WTC11 (cell line): ENCODE measurements at regions not wholly inside any gene's neighbourhood (a gene's known extent, or its start where the extent isn't known, plus 50 kb on each side); places are given as distances from the start of the nearest gene placed in this dataset.

Experiments
- ATAC-seq: fragments of 200-7000 bp; cut with Tn5 transposase; 2 replicates; pipeline ENCODE4 v1.10.0; 2021; ENCODE audit warnings: mild to moderate bottlenecking, moderate library complexity
- CTCF ChIA-PET: fragments of 300-600 bp; sonication (Branson Sonifier 250); formaldehyde crosslinking; loops from one replicate; lab custom pipeline; 2021; ENCODE audit warnings: antibody characterized with exemption; lab: Charles Lee
- POLR2A ChIA-PET: fragments of 350-600 bp; sonication (Branson Sonifier 250); formaldehyde crosslinking; loops from one replicate; lab custom pipeline; 2021; ENCODE audit warnings: antibody characterized with exemption; lab: Charles Lee
- DNase-seq: peaks from one replicate; pipeline ENCODE4 v3.0.0; 2021; ENCODE audit warnings: low spot score
- H3K27ac Mint-ChIP-seq: 2 replicates; pipeline ENCODE4 v1.8.0; 2021; ENCODE audit warnings: mixed read lengths
- H3K27me3 Mint-ChIP-seq: 2 replicates; pipeline ENCODE4 v1.8.0; 2021; ENCODE audit warnings: low read depth, mild to moderate bottlenecking, moderate library complexity, mixed read lengths
- H3K36me3 Mint-ChIP-seq: 2 replicates; pipeline ENCODE4 v1.8.0; 2021; ENCODE audit warnings: mixed read lengths
- H3K4me1 Mint-ChIP-seq: 2 replicates; pipeline ENCODE4 v1.8.0; 2022; ENCODE audit warnings: mixed read lengths
- H3K4me3 Mint-ChIP-seq: 2 replicates; pipeline ENCODE4 v1.8.0; 2021; ENCODE audit warnings: mild to moderate bottlenecking, moderate library complexity, mixed read lengths
- H3K9me3 Mint-ChIP-seq: 2 replicates; pipeline ENCODE4 v1.8.0; 2021; ENCODE audit warnings: mixed read lengths
- CREB1 ChIP-seq: sonication (generic); formaldehyde crosslinking; IDR thresholded peaks from 2 replicates; pipeline ENCODE4 v1.8.0; 2023; ENCODE audit warnings: mild to moderate bottlenecking, missing genetic modification reagents
- FOXK1 ChIP-seq: sonication (generic); formaldehyde crosslinking; IDR thresholded peaks from 2 replicates; pipeline ENCODE4 v1.8.0; 2022; ENCODE audit warnings: mild to moderate bottlenecking, moderate library complexity, missing genetic modification reagents
- FOXP1 ChIP-seq: sonication (generic); formaldehyde crosslinking; IDR thresholded peaks from 2 replicates; pipeline ENCODE4 v1.8.0; 2022; ENCODE audit warnings: missing genetic modification reagents, mild to moderate bottlenecking, moderate library complexity, borderline replicate concordance
- GABPB1 ChIP-seq: sonication (generic); formaldehyde crosslinking; IDR thresholded peaks from 2 replicates; pipeline ENCODE4 v1.8.1; 2023; ENCODE audit warnings: mild to moderate bottlenecking, missing genetic modification reagents
- GRHL2 ChIP-seq: fragments of 250-450 bp; sonication (Bioruptor Pico); IDR thresholded peaks from 2 replicates; pipeline ENCODE4 v1.8.0; 2022; ENCODE audit warnings: mild to moderate bottlenecking, moderate library complexity; ENCODE audit not compliant: insufficient replicate concordance, severe bottlenecking
- GTF2I ChIP-seq: fragments of 250-450 bp; sonication (Bioruptor Pico); conservative IDR thresholded peaks from 2 replicates; pipeline ENCODE4 v1.4.0; 2021; ENCODE audit warnings: mild to moderate bottlenecking
- MYBL2 ChIP-seq: sonication (generic); formaldehyde crosslinking; IDR thresholded peaks from 2 replicates; pipeline ENCODE4 v1.8.1; 2023; ENCODE audit warnings: mild to moderate bottlenecking, moderate library complexity, missing genetic modification reagents
- NFATC4 ChIP-seq: fragments of 250-450 bp; sonication (Bioruptor Pico); IDR thresholded peaks from 2 replicates; pipeline ENCODE4 v1.9.0; 2021; ENCODE audit warnings: mild to moderate bottlenecking
- NR2C2 ChIP-seq: sonication (generic); formaldehyde crosslinking; IDR thresholded peaks from 2 replicates; pipeline ENCODE4 v1.8.0; 2022; ENCODE audit warnings: mild to moderate bottlenecking, missing genetic modification reagents
- RELA ChIP-seq: sonication (generic); formaldehyde crosslinking; IDR thresholded peaks from 2 replicates; pipeline ENCODE4 v1.8.1; 2022; ENCODE audit warnings: missing genetic modification reagents, mild to moderate bottlenecking, borderline replicate concordance
- SMAD4 ChIP-seq: sonication (generic); formaldehyde crosslinking; IDR thresholded peaks from 2 replicates; pipeline ENCODE4 v1.8.0; 2022; ENCODE audit warnings: mild to moderate bottlenecking, missing genetic modification reagents
- ZNF138 ChIP-seq: sonication (generic); formaldehyde crosslinking; conservative IDR thresholded peaks from 2 replicates; pipeline ENCODE4 v1.8.1; 2022; ENCODE audit warnings: mild to moderate bottlenecking, moderate library complexity, missing genetic modification reagents
- ZNF263 ChIP-seq: sonication (generic); formaldehyde crosslinking; IDR thresholded peaks from 2 replicates; pipeline ENCODE4 v1.8.1; 2022; ENCODE audit warnings: low read depth, mild to moderate bottlenecking, moderate library complexity, missing genetic modification reagents
- TF ChIP-seq, protein P1 (sequence below): sonication (generic); formaldehyde crosslinking; IDR thresholded peaks from 2 replicates; pipeline ENCODE4 v1.8.0; 2022; ENCODE audit warnings: mild to moderate bottlenecking, missing genetic modification reagents
- TF ChIP-seq, protein P2 (sequence below): fragments of 250-450 bp; sonication (Bioruptor Pico); IDR thresholded peaks from 2 replicates; pipeline ENCODE4 v2.1.2; 2022; ENCODE audit warnings: mild to moderate bottlenecking, moderate library complexity
- TF ChIP-seq, protein P3 (sequence below): sonication (generic); formaldehyde crosslinking; IDR thresholded peaks from 2 replicates; pipeline ENCODE4 v1.8.1; 2023; ENCODE audit warnings: mild to moderate bottlenecking, missing genetic modification reagents, borderline replicate concordance
- TF ChIP-seq, protein P4 (sequence below): sonication (generic); formaldehyde crosslinking; IDR thresholded peaks from 2 replicates; pipeline ENCODE4 v1.8.1; 2022; ENCODE audit warnings: mild to moderate bottlenecking, moderate library complexity, missing genetic modification reagents
- TF ChIP-seq, protein P5 (sequence below): fragments of 250-450 bp; sonication (Bioruptor Pico); IDR thresholded peaks from 2 replicates; pipeline ENCODE4 v1.9.0; 2021; ENCODE audit warnings: mild to moderate bottlenecking
- TF ChIP-seq, protein P6 (sequence below): fragments of 250-450 bp; sonication (Bioruptor Pico); conservative IDR thresholded peaks from 2 replicates; pipeline ENCODE4 v1.9.0; 2021; ENCODE audit warnings: mild to moderate bottlenecking
- TF ChIP-seq, protein P7 (sequence below): fragments of 250-450 bp; sonication (Bioruptor Pico); IDR thresholded peaks from 2 replicates; pipeline ENCODE4 v1.9.0; 2021; ENCODE audit warnings: mild to moderate bottlenecking

DNA sequence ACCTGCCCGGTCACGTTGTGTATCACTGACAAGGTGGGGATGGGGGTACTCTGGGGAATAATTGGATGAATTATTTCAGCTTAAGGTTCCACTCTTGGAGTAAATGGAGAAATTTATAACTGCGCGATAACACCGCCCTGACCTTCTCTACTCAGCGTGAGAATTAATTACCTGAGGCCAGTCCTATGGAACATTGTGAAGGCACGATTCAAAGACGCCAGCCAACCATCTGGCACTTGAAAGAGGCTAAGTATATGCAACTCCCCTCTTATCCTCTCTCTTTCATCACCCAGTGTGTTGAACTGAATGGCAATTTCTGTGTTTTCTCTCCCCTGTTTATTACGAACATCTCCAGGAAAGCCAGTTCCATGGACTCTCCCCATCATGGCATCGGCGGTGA lies 235.5 kb upstream of the TUT7 start:
- ATAC-seq (no peak), DNase-seq (no peak)
- Mint-ChIP-seq H3K4me3 (no peak overlapping the region), H3K27ac (no peak overlapping the region), H3K9me3 (no peaks in the 10 kb centered on the region), H3K27me3 (peaks cover 3% of the 10 kb centered on the region; the same call in 1 of the 2 replicates), H3K4me1 (peaks cover 2% of the 10 kb centered on the region; the same call in 1 of the 2 replicates), H3K36me3 (no peaks in the 10 kb centered on the region)
- ChIA-PET POLR2A (no interaction called here), CTCF (interaction anchor here (0.5 to 1.5 kb wide), 8 partner anchors 8 to 358 kb away, joined by 3 to 6 read pairs (median 4); partner anchors contain the start of gene GAS1)
- TF ChIP-seq FOXK1 (CRISPR knock-in tag) (no peak), GRHL2 (CRISPR knock-in tag) (no peak), FOXP1 (CRISPR knock-in tag) (no peak), SMAD4 (CRISPR knock-in tag) (no peak), CREB1 (no peak), ZNF263 (CRISPR knock-in tag) (no peak), NFATC4 (no peak), NR2C2 (no peak), ZNF138 (CRISPR knock-in tag) (no peak), RELA (CRISPR knock-in tag) (no peak), GABPB1 (CRISPR knock-in tag) (no peak), MYBL2 (CRISPR knock-in tag) (no peak), GTF2I (CRISPR knock-in tag) (no peak)
- TF ChIP-seq, protein P1, sequence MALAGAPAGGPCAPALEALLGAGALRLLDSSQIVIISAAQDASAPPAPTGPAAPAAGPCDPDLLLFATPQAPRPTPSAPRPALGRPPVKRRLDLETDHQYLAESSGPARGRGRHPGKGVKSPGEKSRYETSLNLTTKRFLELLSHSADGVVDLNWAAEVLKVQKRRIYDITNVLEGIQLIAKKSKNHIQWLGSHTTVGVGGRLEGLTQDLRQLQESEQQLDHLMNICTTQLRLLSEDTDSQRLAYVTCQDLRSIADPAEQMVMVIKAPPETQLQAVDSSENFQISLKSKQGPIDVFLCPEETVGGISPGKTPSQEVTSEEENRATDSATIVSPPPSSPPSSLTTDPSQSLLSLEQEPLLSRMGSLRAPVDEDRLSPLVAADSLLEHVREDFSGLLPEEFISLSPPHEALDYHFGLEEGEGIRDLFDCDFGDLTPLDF = no peak
- TF ChIP-seq, protein P2, sequence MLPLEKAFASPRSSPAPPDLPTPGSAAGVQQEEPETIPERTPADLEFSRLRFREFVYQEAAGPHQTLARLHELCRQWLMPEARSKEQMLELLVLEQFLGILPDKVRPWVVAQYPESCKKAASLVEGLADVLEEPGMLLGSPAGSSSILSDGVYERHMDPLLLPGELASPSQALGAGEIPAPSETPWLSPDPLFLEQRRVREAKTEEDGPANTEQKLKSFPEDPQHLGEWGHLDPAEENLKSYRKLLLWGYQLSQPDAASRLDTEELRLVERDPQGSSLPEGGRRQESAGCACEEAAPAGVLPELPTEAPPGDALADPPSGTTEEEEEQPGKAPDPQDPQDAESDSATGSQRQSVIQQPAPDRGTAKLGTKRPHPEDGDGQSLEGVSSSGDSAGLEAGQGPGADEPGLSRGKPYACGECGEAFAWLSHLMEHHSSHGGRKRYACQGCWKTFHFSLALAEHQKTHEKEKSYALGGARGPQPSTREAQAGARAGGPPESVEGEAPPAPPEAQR (CRISPR knock-in tag) = no peak
- TF ChIP-seq, protein P3, sequence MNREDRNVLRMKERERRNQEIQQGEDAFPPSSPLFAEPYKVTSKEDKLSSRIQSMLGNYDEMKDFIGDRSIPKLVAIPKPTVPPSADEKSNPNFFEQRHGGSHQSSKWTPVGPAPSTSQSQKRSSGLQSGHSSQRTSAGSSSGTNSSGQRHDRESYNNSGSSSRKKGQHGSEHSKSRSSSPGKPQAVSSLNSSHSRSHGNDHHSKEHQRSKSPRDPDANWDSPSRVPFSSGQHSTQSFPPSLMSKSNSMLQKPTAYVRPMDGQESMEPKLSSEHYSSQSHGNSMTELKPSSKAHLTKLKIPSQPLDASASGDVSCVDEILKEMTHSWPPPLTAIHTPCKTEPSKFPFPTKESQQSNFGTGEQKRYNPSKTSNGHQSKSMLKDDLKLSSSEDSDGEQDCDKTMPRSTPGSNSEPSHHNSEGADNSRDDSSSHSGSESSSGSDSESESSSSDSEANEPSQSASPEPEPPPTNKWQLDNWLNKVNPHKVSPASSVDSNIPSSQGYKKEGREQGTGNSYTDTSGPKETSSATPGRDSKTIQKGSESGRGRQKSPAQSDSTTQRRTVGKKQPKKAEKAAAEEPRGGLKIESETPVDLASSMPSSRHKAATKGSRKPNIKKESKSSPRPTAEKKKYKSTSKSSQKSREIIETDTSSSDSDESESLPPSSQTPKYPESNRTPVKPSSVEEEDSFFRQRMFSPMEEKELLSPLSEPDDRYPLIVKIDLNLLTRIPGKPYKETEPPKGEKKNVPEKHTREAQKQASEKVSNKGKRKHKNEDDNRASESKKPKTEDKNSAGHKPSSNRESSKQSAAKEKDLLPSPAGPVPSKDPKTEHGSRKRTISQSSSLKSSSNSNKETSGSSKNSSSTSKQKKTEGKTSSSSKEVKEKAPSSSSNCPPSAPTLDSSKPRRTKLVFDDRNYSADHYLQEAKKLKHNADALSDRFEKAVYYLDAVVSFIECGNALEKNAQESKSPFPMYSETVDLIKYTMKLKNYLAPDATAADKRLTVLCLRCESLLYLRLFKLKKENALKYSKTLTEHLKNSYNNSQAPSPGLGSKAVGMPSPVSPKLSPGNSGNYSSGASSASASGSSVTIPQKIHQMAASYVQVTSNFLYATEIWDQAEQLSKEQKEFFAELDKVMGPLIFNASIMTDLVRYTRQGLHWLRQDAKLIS = no peak
- TF ChIP-seq, protein P4, sequence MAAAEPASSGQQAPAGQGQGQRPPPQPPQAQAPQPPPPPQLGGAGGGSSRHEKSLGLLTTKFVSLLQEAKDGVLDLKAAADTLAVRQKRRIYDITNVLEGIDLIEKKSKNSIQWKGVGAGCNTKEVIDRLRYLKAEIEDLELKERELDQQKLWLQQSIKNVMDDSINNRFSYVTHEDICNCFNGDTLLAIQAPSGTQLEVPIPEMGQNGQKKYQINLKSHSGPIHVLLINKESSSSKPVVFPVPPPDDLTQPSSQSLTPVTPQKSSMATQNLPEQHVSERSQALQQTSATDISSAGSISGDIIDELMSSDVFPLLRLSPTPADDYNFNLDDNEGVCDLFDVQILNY (CRISPR knock-in tag) = no peak
- TF ChIP-seq, protein P5, sequence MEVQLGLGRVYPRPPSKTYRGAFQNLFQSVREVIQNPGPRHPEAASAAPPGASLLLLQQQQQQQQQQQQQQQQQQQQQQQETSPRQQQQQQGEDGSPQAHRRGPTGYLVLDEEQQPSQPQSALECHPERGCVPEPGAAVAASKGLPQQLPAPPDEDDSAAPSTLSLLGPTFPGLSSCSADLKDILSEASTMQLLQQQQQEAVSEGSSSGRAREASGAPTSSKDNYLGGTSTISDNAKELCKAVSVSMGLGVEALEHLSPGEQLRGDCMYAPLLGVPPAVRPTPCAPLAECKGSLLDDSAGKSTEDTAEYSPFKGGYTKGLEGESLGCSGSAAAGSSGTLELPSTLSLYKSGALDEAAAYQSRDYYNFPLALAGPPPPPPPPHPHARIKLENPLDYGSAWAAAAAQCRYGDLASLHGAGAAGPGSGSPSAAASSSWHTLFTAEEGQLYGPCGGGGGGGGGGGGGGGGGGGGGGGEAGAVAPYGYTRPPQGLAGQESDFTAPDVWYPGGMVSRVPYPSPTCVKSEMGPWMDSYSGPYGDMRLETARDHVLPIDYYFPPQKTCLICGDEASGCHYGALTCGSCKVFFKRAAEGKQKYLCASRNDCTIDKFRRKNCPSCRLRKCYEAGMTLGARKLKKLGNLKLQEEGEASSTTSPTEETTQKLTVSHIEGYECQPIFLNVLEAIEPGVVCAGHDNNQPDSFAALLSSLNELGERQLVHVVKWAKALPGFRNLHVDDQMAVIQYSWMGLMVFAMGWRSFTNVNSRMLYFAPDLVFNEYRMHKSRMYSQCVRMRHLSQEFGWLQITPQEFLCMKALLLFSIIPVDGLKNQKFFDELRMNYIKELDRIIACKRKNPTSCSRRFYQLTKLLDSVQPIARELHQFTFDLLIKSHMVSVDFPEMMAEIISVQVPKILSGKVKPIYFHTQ (CRISPR knock-in tag) = no peak
- TF ChIP-seq, protein P6, sequence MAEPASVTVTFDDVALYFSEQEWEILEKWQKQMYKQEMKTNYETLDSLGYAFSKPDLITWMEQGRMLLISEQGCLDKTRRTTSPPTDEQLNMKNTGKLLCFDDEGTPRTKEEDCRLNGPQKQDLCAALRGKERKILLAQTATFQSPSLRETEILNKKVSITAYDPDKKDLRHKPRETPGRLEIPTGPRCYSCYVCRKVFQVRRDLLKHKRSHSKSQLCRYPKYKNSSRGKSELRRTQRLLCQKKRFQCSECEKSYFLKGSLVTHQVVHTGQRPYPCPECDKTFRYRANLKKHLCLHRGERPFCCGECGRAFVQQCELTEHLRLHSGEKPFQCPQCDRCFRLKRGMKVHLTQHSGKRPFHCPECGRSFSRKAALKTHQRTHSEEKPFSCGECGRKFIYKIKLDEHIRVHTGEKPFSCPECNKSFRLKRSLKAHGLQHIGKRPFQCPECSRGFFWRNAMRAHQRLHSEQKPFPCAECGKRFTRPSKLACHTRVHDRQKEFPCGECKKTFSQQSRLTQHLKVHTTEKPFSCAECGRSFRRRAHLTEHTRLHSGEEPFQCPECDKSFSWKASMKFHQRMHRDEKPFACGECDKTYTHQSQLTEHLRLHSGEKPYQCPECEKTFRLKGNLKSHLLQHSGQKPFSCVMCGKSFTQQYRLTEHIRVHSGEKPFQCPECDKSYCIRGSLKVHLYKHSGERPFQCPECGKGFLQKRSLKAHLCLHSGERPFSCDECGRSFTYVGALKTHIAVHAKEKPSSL (CRISPR knock-in tag) = no peak
- TF ChIP-seq, protein P7, sequence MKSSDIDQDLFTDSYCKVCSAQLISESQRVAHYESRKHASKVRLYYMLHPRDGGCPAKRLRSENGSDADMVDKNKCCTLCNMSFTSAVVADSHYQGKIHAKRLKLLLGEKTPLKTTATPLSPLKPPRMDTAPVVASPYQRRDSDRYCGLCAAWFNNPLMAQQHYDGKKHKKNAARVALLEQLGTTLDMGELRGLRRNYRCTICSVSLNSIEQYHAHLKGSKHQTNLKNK = no peak
